Activated T-cell treated with anti-CD3 and anti-CD28 coated beads for 24 hours (primary cell): ENCODE measurements at regions not wholly inside any gene's neighbourhood (a gene's known extent, or its start where the extent isn't known, plus 50 kb on each side); places are given as distances from the start of the nearest gene placed in this dataset.

ENCODE experiments used
- DNase-seq: peaks from one replicate; pipeline ENCODE4 v3.0.0-alpha.2; 2020; ENCODE audit warnings: low read depth

DNA sequence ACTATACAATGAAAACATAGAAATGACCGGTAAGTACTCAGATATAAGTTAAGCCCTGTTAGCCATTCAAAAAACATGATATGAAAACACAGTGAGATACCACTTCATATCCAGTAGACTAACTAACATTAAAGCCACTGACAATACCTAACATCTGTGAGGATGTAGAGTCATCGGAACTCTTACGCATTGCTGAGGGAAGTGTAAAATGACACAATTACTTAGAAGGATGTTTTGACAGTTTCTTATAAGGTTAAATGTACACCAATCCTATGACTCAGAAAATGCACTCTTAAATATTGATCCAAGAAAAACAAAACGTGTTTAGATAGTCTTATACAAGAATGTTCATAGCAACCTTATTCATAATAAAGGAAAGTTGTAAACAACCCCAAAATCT, 782.9 kb downstream of the BCL11B start:
- DNase-seq = no peak

DNA sequence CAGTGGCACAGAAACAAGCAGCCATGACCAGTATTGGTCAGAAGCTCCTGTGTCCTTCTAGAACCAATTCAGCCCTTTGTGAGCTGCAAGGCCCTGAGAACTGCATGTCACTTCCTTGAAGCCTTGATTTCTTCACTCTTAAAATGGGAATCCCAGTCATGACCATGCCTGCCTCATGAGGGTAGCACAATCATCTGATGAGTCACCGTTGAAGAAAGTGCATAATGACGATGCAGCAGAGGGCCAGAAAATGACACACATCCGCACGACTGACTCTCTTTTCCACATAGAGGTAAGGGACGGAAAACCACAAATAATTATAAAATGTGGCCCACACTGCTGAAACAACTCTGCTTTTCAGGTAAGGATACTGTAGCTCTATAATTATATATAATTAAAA, 777.4 kb downstream of the BCL11B start:
- DNase-seq = no peak

GRCh38 chr14:98498019-98498885, 773.7 kb downstream of the BCL11B start:
- DNase-seq = no peak

DNA sequence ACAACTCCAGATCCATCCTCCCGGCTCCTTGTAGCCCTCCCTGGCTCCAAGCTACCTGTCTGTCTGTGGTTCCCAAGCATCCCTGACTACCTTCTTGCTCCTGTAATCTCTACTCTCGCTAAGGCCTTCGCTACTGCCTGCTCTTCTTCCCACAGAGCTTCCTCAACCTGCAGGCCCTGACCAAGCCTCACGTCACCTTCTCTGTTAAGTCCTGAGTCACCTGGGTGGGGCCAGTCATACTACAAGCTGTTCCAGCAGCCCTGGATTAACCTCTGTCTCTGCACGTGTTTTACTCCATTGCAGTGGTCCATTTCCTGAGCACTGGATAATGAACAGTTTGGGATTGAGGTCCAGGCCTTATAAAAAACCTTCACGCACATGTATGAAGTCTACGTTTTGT, 770.7 kb downstream of the BCL11B start:
- DNase-seq = no peak

DNA sequence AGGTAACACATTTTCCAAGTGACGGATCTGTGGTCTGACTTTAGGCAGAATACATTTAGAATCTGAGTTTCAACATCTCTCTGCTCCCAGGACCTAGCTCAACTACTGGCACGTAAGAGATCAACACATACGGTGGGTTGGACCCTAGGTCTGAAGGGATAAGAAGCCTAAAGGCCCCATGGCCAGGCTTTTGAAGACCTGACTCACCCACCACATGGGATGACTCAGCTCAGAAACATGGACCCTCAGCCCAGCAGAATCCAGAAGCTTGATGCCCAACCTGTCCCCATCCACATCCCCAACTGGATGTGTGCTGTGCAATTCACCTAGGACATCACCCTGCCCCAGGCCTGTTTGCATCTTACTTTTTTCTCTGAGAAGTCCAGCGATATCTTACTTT, 770.2 kb downstream of the BCL11B start:
- DNase-seq = no peak

- DNase-seq = no peak
These were observed 768.7 kb downstream of the BCL11B start for GRCh38 chr14:98503086-98503815.

DNA sequence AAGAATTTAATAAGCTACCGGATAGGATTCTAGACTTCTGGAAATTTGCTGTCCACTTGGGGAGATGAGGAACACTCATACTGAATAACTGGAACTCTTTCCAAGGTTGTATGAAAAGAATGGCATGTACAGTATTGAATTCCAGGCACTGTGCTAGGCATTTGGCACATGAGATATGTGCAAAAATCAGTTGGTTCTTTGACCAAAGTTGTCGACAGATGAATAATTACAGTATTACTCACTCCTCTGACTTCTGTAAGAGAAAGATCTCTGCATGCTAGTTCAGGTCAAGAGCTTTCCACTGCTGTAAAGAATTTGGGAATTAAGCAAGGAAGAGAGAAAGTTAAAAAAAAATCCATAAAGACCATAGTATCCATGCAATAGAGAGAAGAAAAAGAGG, 764.7 kb downstream of the BCL11B start:
- DNase-seq = no peak

- DNase-seq = no peak
These were observed 761.6 kb downstream of the BCL11B start for GRCh38 chr14:98510392-98510791.

GRCh38 chr14:98512501-98513251, 759.3 kb downstream of the BCL11B start:
- no peak for DNase-seq

GRCh38 chr14:98513558-98513957, 758.4 kb downstream of the BCL11B start:
- DNase-seq = no peak

GRCh38 chr14:98514016-98514415, 758.0 kb downstream of the BCL11B start:
- no peak for DNase-seq

GRCh38 chr14:98536256-98536655, 735.7 kb downstream of the BCL11B start:
- no peak for DNase-seq

GRCh38 chr14:98542316-98542715, 729.7 kb downstream of the BCL11B start:
- DNase-seq = no peak

DNA sequence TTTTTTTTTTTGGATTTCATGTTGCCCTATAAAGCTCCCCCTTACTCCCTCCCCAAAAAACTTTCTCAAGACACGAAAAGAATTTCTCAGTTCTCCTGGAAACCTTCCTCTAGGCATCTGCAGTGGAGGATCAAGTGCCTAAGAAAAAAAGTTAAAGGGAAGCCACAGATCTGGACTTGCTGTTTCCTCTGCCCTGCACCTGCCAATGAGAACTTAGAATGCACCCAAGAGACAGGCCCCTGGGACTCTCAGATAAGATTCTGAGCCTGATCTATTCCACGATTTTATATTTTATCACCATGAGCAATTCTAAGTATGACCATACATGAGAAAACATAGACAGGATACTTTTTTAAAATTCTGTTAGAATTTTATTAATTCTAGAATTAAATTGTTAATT, 728.9 kb downstream of the BCL11B start:
- no peak for DNase-seq

DNA sequence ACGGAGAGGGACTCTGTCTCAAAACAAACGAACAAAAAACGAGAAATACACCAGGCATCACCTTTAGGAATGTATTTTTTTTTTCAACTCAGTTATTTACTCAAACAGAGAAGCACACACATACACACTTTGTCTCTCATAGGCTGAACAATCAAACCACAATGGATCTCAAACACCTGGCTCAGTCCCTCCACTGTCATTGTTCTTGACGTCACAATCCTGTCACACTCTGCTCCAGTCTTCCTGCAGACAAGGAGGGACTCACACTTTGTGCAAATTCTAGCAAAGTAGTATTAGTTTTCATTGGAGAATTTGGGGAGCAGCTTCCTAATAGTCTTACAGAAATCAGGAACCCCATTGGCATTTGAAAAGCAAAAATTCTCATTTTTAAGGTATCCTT, 727.8 kb downstream of the BCL11B start:
- no peak for DNase-seq

- no peak for DNase-seq
These were observed 726.8 kb downstream of the BCL11B start for GRCh38 chr14:98545181-98545580.

DNA sequence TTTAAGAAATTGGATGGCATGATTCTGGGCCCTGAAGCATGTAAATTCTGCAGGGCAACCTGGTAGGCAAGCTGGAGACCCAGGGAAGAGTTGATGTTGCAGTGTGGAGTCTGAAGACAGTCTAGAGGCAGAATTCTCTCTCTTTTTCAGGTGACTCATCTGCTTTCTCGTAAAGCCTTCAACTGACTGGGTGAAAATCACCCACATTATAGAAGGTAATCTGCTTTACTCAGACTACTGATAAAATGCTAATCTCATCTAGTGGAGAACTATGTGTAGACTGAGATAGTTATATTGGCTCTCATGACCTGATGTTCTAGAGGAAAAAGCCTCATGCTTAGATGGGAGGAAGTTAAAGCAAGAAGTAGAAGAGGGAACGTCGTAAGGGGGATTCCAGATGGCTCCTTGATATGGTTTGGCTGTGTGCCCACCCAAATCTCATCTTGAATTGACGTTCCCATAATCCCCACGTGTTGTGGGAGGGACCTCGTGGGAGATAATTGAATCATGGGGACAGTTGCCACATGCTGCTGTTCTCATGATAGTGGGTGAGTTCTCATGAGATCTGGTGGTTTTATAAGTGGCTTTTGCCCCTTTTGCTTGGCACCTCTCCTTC, 723.8 kb downstream of the BCL11B start:
- DNase-seq = peak; percentile 45

GRCh38 chr14:98551028-98551427, 721.0 kb downstream of the BCL11B start:
- DNase-seq = no peak

GRCh38 chr14:98555440-98555839, 716.6 kb downstream of the BCL11B start:
- no peak for DNase-seq

DNA sequence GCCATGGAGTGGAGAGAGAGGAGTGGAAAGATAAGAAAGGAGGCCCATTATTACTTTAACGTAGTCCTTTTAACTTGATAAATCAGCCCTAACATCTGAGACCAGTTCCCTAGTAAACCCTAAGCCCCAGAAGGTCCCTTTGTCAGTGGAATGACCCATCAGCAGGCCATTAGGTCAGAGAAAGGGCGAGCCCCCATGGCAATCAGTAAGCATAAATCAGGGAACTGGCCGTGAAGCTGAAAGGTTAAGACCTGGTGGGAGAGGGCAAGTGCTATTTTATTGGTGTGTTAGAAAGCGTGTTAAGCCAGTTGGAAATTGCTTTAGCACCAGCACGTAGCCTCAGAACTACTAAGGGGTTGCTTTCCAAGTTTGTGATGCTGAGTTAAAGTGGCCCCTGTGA, 708.0 kb downstream of the BCL11B start:
- DNase-seq = no peak

DNA sequence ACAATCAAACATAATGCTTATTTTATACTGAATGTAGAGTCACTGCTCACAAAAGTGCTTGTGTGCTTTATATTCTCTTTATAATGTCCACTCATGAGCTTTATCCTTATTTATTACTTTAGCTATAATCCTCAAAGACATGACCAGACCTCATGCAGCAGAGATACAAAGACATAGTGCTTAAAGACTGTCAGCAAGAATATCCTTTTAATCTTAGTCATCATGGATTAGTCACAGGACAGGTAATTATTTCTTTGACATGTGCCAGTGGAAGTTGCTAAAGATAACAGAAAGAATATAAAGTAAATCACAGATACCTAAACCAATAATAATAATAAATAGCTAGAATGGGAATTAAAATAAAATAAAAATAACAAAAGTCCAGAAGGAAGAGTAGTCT, 707.5 kb downstream of the BCL11B start:
- DNase-seq = no peak

GRCh38 chr14:98571104-98571503, 700.9 kb downstream of the BCL11B start:
- DNase-seq = no peak
